Ishikawa (cell line): ENCODE measurements at regions not wholly inside any gene's neighbourhood (a gene's known extent, or its start where the extent isn't known, plus 50 kb on each side); places are given as distances from the start of the nearest gene placed in this dataset.

ENCODE experiments used
- CEBPB ChIP-seq: IDR thresholded peaks from 2 replicates; pipeline ENCODE4 v1.6.1; 2012
- CREB1 ChIP-seq: IDR thresholded peaks from 2 replicates; pipeline ENCODE4 v1.6.1; 2012; ENCODE audit warnings: low read depth
- EGR1 ChIP-seq: IDR thresholded peaks from 2 replicates; pipeline ENCODE4 v1.6.1; 2012
- EP300 ChIP-seq: IDR thresholded peaks from 2 replicates; pipeline ENCODE4 v1.6.1; 2012; ENCODE audit warnings: borderline replicate concordance
- FOXM1 ChIP-seq: IDR thresholded peaks from 2 replicates; pipeline ENCODE4 v1.6.1; 2012; ENCODE audit warnings: low read depth, borderline replicate concordance
- NFIC ChIP-seq: IDR thresholded peaks from 2 replicates; pipeline ENCODE4 v1.6.1; 2012
- RAD21 ChIP-seq: IDR thresholded peaks from 2 replicates; pipeline ENCODE4 v1.6.1; 2012; ENCODE audit warnings: low read depth
- TAF1 ChIP-seq: IDR thresholded peaks from 2 replicates; pipeline ENCODE4 v1.6.1; 2012; ENCODE audit warnings: low read depth, mild to moderate bottlenecking
- TCF12 ChIP-seq: IDR thresholded peaks from 2 replicates; pipeline ENCODE4 v1.6.1; 2012; ENCODE audit warnings: low read depth
- TEAD4 ChIP-seq: IDR thresholded peaks from 2 replicates; pipeline ENCODE4 v1.6.1; 2012
- YY1 ChIP-seq: IDR thresholded peaks from 2 replicates; pipeline ENCODE4 v1.6.1; 2012; ENCODE audit warnings: low read depth
- ZBTB7A ChIP-seq: IDR thresholded peaks from 2 replicates; pipeline ENCODE4 v1.6.1; 2012; ENCODE audit warnings: low read depth
- TF ChIP-seq, protein P1 (sequence below): IDR thresholded peaks from 2 replicates; pipeline ENCODE4 v1.6.1; 2012
- TF ChIP-seq, protein P2 (sequence below): IDR thresholded peaks from 2 replicates; pipeline ENCODE4 v1.6.1; 2012; ENCODE audit warnings: low read depth, mild to moderate bottlenecking
- TF ChIP-seq, protein P3 (sequence below): IDR thresholded peaks from 2 replicates; pipeline ENCODE4 v1.6.1; 2012

DNA sequence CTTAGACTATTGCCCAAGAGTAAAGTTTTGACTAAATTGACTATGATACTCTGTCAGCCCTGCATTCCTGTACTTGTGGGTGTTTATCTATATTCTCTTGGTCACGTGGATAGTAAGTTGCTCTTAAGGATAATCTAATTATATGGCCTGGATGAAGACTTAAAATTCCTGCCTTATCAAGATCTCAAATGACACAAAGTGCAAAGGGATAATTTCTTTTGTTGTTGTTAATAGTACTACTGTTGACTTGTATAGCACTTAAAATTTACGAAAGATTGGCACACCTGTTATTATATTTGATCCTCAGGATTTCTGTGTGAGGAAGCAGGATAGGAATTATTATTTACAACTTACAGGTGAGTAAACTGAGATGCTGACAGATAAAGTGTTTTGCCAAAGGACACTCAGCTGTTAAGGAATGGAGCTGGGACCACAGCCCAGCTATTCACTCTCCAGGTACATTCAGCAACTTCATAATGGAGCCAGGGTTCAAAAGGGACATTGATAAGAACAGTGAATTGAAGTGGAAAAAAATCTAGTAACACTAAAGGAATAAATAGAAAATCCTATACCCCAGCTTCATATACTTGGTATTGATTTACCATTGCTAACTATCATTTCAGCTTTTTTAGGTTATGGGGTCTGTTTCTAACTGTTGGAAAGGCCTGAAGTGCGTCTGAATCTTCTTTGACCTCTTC, 53.4 kb upstream of the EVL start:
- TF ChIP-seq RAD21 (no peak), NFIC (no peak)

DNA sequence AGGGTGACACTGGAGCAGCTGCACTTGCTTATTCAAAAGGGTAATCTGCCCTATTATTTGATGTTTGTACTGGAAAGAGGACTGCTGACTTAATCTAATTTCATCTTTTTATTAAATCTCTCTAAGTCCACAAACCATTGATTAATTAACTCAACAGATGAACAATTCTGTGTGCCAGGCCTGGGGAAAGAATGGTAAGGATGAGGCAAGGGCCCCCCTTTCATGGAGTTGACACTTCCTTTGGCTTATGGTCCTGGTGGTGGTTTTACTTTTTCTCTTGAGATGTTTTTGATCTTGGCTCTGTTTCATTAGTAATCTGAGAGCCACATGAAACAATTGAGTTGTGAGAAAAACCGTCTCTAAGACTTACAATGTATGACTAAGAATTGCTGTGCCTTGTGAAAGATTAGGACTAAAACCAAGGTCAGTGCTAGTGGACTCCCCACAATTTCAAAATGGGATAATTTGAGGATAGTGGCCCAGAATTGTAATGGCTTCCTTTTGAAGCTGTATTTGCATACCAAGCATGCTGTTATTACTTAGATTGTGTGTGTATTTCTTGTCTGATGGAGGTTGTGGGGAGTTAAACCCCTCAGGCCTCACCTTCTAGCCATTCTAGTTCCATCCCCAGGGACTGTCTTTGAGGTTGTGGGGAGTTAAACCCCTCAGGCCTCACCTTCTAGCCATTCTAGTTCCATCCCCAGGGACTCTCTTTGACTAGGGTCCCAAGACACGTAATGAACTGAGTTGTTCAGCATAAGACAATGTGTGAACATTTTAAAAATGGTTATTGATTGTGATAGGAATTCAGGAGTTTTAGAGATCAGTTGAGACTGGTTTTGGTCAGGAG, 52.5 kb upstream of the EVL start:
- TF ChIP-seq TCF12 (no peak), NFIC (no peak), CEBPB (no peak), ZBTB7A (no peak), TEAD4 (no peak), TAF1 (no peak), EP300 (no peak), FOXM1 (no peak), YY1 (no peak), CREB1 (no peak), RAD21 (no peak)
- TF ChIP-seq, protein P1, sequence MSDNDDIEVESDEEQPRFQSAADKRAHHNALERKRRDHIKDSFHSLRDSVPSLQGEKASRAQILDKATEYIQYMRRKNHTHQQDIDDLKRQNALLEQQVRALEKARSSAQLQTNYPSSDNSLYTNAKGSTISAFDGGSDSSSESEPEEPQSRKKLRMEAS = no peak
- TF ChIP-seq, protein P2, sequence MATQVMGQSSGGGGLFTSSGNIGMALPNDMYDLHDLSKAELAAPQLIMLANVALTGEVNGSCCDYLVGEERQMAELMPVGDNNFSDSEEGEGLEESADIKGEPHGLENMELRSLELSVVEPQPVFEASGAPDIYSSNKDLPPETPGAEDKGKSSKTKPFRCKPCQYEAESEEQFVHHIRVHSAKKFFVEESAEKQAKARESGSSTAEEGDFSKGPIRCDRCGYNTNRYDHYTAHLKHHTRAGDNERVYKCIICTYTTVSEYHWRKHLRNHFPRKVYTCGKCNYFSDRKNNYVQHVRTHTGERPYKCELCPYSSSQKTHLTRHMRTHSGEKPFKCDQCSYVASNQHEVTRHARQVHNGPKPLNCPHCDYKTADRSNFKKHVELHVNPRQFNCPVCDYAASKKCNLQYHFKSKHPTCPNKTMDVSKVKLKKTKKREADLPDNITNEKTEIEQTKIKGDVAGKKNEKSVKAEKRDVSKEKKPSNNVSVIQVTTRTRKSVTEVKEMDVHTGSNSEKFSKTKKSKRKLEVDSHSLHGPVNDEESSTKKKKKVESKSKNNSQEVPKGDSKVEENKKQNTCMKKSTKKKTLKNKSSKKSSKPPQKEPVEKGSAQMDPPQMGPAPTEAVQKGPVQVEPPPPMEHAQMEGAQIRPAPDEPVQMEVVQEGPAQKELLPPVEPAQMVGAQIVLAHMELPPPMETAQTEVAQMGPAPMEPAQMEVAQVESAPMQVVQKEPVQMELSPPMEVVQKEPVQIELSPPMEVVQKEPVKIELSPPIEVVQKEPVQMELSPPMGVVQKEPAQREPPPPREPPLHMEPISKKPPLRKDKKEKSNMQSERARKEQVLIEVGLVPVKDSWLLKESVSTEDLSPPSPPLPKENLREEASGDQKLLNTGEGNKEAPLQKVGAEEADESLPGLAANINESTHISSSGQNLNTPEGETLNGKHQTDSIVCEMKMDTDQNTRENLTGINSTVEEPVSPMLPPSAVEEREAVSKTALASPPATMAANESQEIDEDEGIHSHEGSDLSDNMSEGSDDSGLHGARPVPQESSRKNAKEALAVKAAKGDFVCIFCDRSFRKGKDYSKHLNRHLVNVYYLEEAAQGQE = no peak
- TF ChIP-seq, protein P3, sequence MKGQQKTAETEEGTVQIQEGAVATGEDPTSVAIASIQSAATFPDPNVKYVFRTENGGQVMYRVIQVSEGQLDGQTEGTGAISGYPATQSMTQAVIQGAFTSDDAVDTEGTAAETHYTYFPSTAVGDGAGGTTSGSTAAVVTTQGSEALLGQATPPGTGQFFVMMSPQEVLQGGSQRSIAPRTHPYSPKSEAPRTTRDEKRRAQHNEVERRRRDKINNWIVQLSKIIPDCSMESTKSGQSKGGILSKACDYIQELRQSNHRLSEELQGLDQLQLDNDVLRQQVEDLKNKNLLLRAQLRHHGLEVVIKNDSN = no peak

DNA sequence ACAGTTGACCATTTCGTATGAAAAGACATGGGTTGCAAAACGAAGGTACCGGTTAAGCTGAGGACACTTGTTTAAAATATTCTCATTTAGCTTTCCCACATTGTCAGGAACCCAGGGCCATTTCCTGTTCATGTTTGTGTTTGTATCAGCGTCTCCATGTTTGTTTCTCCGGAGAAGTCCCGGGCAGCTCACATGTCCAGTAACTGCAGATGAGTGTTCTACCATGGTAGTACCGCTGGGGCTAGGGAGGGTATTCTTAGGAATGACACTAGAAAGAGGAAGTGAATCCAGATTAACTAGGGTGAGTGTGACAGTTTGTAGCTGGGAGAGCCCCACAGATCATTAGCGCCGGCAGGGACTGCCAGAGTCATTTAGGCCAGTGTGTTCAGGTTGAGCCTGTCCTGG, 50.0 kb upstream of the EVL start:
- TF ChIP-seq, protein P3 = no peak
- TF ChIP-seq EP300 (no peak), RAD21 (no peak), EGR1 (no peak), ZBTB7A (no peak), CEBPB (no peak)
- TF ChIP-seq, protein P1 = no peak
